Breast epithelium (tissue), 3 donors: ENCODE measurements at regions not wholly inside any gene's neighbourhood (a gene's known extent, or its start where the extent isn't known, plus 50 kb on each side); places are given as distances from the start of the nearest gene placed in this dataset.

Source experiments
- CTCF ChIP-seq, 3 donors: fragments of 450-650 bp; IDR thresholded peaks; one replicate each; pipeline ENCODE4 v1.5.1; 2016 to 2017; ENCODE audit warnings: antibody characterized with exemption in 3 of 3, mild to moderate bottlenecking in 3 of 3, moderate library complexity in 3 of 3
- POLR2AphosphoS5 ChIP-seq, 3 donors: sonication (generic); formaldehyde crosslinking; IDR thresholded peaks; one replicate each; pipeline ENCODE4 v1.6.1; 2017; ENCODE audit warnings: antibody characterized with exemption in 3 of 3

GRCh38 chr9:71383308-71383940, 262.0 kb upstream of the TRPM3 start:
- TF ChIP-seq CTCF (IDR thresholded peaks at IDR 0.05) (no peak), POLR2AphosphoS5 (IDR thresholded peaks at IDR 0.05) (no peak)
